H1 (cell line): ENCODE measurements at regions not wholly inside any gene's neighbourhood (a gene's known extent, or its start where the extent isn't known, plus 50 kb on each side); places are given as distances from the start of the nearest gene placed in this dataset.

Experiments used
- BACH1 ChIP-seq: IDR thresholded peaks from 2 replicates; pipeline ENCODE4 v1.6.1; 2012; ENCODE audit warnings: low read length, improper control_type of control experiment
- RAD21 ChIP-seq, 2 experiments: IDR thresholded peaks in 1 of 2; conservative IDR thresholded peaks in 1 of 2; 2 replicates each; pipeline ENCODE4 v1.6.1; 2011; ENCODE audit warnings: low read depth in 2 of 2, low read length in 2 of 2, improper control_type of control experiment in 1 of 2, inconsistent platforms in 1 of 2, mild to moderate bottlenecking in 1 of 2, moderate library complexity in 1 of 2
- SP2 ChIP-seq: IDR thresholded peaks from 2 replicates; pipeline ENCODE4 v1.6.1; 2012; ENCODE audit warnings: mild to moderate bottlenecking, low read length, inconsistent platforms

- TF ChIP-seq RAD21 (IDR thresholded peaks at IDR 0.05 in 1 of 2, conservative IDR thresholded peaks at IDR 0.05 in 1 of 2; ENCODE audit: low read depth in 2 of 2, low read length in 2 of 2), result no peak
- no peak for TF ChIP-seq SP2
- no peak for TF ChIP-seq BACH1
These were observed 409.1 kb upstream of the SPANXN4 start (continued) for GRCh38 chrX:142616636-142617035.
